ENCODE measurements at regions not wholly inside any gene's neighbourhood (a gene's known extent, or its start where the extent isn't known, plus 50 kb on each side); places are given as distances from the start of the nearest gene placed in this dataset.
"Not testable (repeated sequence)": the region's sequence is repeated elsewhere in the genome, so short reads cannot be mapped to it uniquely, and the experiment has no call there.

GRCh38 chrX:142661696-142662095 is 364.0 kb upstream of the SPANXN4 start:
- TF ChIP-seq CTCF (IDR thresholded peaks at IDR 0.05; ENCODE audit: insufficient read depth, low read depth, low read length), result no peak

DNA sequence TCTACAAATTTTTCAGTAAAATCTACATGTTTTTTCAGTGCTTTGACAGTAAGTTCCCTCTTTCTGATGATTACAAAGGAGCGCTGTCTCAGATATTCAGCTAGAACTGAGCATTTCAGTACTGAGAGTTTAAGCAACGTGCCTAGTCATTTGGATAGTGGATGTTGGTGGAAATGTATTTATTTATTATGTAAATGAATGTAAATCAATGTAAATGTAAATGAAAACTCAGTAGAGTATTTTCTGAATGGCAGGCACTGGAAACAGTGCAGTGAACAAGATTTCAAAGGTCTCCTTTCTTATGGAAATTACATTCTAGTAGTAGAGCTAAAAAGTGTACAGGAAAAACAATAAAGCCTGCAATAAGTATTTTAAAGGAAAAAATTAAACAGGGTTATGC is 370.2 kb upstream of the SPANXN4 start:
- ChIA-PET CTCF (no interaction called here), POLR2A (no interaction called here)
- Histone ChIP-seq H3K27me3 (ENCODE audit: control insufficient read depth, insufficient read depth, low read length) (no peaks in the 10 kb centered on the region), H3K4me3 (ENCODE audit: low read depth, low read length) (no peak overlapping the region), H3K36me3 (ENCODE audit: control insufficient read depth, insufficient read depth, low read length) (no peaks in the 10 kb centered on the region)
- TF ChIP-seq CTCF (IDR thresholded peaks at IDR 0.05; ENCODE audit: insufficient read depth, low read depth, low read length), result no peak
- no peak for DNase-seq (ENCODE audit: low read depth)

More at GRCh38 chrX:142661696-142662095, 364.0 kb upstream of the SPANXN4 start:
- no peaks in the 10 kb centered on the region for H3K36me3 ChIP-seq (ENCODE audit: control insufficient read depth, insufficient read depth, low read length)
- DNase-seq (ENCODE audit: low read depth), result no peak
- H3K27me3 ChIP-seq (ENCODE audit: control insufficient read depth, insufficient read depth, low read length), result no peaks in the 10 kb centered on the region
- ChIA-PET POLR2A (no interaction called here), CTCF (no interaction called here)
- no peak overlapping the region for H3K4me3 ChIP-seq (ENCODE audit: low read depth, low read length)

DNA sequence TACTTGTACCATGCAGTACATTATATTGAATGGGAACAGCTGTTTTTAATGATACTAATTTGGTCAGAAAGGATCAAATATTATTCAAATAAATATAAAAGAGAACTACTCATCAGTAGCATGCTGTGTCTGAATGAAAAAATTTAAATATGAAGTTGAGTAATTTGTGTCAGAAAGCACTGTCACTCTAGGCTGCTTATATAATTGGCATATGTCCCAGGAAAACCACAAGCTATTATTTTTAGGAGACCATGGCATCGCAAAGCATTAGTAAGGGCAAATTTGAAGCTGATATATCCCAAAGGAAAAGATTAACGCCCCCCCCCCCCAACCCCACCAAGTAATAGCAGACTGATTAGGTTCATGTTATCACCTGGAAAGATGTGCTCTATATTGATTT is 388.5 kb upstream of the SPANXN4 start:
- TF ChIP-seq CTCF (IDR thresholded peaks at IDR 0.05; ENCODE audit: insufficient read depth, low read depth, low read length), result no peak
- Histone ChIP-seq H3K36me3 (ENCODE audit: control insufficient read depth, insufficient read depth, low read length) (no peaks in the 10 kb centered on the region), H3K27me3 (ENCODE audit: control insufficient read depth, insufficient read depth, low read length) (no peaks in the 10 kb centered on the region), H3K4me3 (ENCODE audit: low read depth, low read length) (no peak overlapping the region)
- ChIA-PET CTCF (no interaction called here), POLR2A (no interaction called here)
- DNase-seq (ENCODE audit: low read depth), result no peak

DNA sequence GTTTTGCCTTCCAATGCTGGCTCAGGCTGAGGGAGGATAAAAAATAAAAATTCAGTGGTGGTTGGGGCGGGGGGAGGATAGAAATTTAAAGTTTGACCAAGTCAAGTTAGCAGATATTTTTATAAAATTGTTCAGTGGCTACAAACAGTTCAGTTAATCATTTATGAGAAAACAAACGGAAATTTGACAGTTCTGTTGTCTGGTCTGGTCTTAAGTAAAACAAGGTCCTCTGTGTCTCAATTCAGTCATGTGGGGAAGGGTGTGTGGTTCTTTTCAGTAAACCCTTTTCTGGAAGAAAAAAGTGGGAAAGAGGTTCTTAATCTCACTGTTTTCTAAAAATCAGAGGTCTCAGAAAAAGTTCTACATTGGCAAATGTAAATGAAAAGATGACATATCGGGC is 409.1 kb upstream of the SPANXN4 start:
- CTCF ChIA-PET, result no interaction called here
- TF ChIP-seq CTCF (IDR thresholded peaks at IDR 0.05; ENCODE audit: insufficient read depth, low read depth, low read length), result no peak
- no peak for DNase-seq (ENCODE audit: low read depth)
- H3K27me3 ChIP-seq (ENCODE audit: control insufficient read depth, insufficient read depth, low read length), result no peaks in the 10 kb centered on the region
- no peak overlapping the region for H3K4me3 ChIP-seq (ENCODE audit: low read depth, low read length)
- no peaks in the 10 kb centered on the region for H3K36me3 ChIP-seq (ENCODE audit: control insufficient read depth, insufficient read depth, low read length)
- POLR2A ChIA-PET, result no interaction called here

DNA sequence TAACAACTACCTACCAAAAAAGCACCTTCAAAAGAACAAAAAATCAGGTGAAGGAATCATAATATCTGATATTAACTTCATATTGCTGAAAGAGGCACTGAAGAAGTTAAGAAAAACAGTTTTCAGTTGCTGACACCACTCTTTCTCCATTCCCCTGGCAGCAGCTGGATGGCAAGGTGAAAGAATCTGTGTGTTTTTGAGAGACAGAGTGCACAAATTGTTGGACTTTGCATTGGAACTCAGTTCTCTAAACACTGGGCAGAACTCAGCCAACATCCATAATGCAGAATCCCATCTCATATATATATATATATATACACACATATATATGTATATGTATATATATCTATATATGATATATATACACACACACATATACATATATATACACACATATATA is 408.3 kb upstream of the MAGEC2 start:
- Histone ChIP-seq H3K4me3 (ENCODE audit: low read depth, low read length) (no peak overlapping the region), H3K36me3 (ENCODE audit: control insufficient read depth, insufficient read depth, low read length) (no peaks in the 10 kb centered on the region), H3K27me3 (ENCODE audit: control insufficient read depth, insufficient read depth, low read length) (no peaks in the 10 kb centered on the region)
- ChIA-PET CTCF (no interaction called here), POLR2A (no interaction called here)
- no peak for DNase-seq (ENCODE audit: low read depth)
- no peak for TF ChIP-seq CTCF (IDR thresholded peaks at IDR 0.05; ENCODE audit: insufficient read depth, low read depth, low read length)

DNA sequence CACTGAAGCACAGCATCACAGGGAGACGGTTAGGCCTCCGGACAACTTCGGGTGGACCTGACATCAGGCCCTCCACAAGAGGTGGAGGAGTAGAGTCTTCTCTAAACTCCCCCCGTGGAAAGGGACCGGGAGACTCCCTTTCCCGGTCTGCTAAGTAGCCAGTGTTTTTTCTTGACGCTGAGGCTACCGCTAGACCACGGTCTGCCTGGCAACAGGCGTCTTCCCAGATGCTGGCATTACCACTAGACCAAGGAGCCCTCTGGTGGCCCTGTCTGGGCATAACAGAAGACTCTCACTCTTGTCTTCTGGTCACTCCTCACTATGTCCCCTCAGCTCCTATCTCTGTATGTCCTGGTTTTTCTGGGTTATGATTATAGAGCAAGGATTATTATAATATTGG is 401.5 kb upstream of the MAGEC2 start:
- POLR2A ChIA-PET; H3K27me3 ChIP-seq (ENCODE audit: control insufficient read depth, insufficient read depth, low read length); H3K36me3 ChIP-seq (ENCODE audit: control insufficient read depth, insufficient read depth, low read length); H3K4me3 ChIP-seq (ENCODE audit: low read depth, low read length); CTCF ChIA-PET; DNase-seq (ENCODE audit: low read depth): not testable (repeated sequence)

All from BJ (cell line).